ENCODE measurements at regions not wholly inside any gene's neighbourhood (a gene's known extent, or its start where the extent isn't known, plus 50 kb on each side); places are given as distances from the start of the nearest gene placed in this dataset.

DNA sequence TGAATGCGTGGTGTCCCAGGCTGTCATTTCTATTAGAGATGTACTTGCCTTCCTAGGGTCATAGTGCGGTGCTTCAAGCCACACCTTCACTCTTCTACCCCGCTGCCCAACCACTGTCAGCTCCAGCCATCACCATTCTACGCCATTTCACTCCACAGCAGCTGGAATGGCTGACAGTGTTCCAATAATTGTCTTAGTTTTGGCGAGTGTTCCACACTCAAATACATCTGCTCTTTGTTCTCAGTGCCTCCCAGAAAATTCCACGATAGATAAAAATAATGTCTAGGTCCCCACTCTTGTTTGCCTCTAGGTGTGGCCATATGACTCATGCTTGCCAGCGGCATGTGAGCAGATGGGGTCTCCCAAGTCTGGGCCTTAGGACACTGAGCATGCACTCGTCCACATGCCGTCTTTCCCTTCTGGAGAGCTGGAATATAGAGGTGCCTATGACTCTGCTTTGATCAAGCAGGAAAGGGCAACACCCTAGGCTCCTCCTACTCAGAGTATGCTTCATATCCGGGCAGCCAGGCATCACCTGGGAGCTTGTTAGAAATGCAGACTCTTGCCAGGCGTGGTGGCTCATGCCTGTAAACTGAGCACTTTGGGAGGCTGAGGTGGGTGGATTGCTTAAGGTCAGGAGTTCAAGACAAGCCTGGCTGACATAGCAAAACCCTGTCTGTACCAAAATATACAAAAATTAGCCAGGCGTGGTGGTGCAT lies 163.0 kb downstream of the BRMS1L start:
- TF ChIP-seq OSR1 (CRISPR knock-in tag; IDR thresholded peaks at IDR 0.05) (no peak), ZFP3 (CRISPR knock-in tag; IDR thresholded peaks at IDR 0.05) (no peak), ESRRG (CRISPR knock-in tag; IDR thresholded peaks at IDR 0.05) (no peak), ZFP30 (CRISPR knock-in tag; IDR thresholded peaks at IDR 0.05) (no peak), BACH2 (CRISPR knock-in tag; IDR thresholded peaks at IDR 0.05; ENCODE audit: borderline replicate concordance) (no peak), TOX (CRISPR knock-in tag; IDR thresholded peaks at IDR 0.05; ENCODE audit: borderline replicate concordance) (no peak), ZNF8 (CRISPR knock-in tag; IDR thresholded peaks at IDR 0.05) (no peak), ZNF70 (CRISPR knock-in tag; IDR thresholded peaks at IDR 0.05) (no peak), RARB (CRISPR knock-in tag; IDR thresholded peaks at IDR 0.05) (no peak), ZC3H10 (CRISPR knock-in tag; IDR thresholded peaks at IDR 0.05) (no peak)
- TF ChIP-seq, protein P1, sequence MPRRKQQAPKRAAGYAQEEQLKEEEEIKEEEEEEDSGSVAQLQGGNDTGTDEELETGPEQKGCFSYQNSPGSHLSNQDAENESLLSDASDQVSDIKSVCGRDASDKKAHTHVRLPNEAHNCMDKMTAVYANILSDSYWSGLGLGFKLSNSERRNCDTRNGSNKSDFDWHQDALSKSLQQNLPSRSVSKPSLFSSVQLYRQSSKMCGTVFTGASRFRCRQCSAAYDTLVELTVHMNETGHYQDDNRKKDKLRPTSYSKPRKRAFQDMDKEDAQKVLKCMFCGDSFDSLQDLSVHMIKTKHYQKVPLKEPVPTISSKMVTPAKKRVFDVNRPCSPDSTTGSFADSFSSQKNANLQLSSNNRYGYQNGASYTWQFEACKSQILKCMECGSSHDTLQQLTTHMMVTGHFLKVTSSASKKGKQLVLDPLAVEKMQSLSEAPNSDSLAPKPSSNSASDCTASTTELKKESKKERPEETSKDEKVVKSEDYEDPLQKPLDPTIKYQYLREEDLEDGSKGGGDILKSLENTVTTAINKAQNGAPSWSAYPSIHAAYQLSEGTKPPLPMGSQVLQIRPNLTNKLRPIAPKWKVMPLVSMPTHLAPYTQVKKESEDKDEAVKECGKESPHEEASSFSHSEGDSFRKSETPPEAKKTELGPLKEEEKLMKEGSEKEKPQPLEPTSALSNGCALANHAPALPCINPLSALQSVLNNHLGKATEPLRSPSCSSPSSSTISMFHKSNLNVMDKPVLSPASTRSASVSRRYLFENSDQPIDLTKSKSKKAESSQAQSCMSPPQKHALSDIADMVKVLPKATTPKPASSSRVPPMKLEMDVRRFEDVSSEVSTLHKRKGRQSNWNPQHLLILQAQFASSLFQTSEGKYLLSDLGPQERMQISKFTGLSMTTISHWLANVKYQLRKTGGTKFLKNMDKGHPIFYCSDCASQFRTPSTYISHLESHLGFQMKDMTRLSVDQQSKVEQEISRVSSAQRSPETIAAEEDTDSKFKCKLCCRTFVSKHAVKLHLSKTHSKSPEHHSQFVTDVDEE (CRISPR knock-in tag; IDR thresholded peaks at IDR 0.05) = no peak
- TF ChIP-seq, protein P2, sequence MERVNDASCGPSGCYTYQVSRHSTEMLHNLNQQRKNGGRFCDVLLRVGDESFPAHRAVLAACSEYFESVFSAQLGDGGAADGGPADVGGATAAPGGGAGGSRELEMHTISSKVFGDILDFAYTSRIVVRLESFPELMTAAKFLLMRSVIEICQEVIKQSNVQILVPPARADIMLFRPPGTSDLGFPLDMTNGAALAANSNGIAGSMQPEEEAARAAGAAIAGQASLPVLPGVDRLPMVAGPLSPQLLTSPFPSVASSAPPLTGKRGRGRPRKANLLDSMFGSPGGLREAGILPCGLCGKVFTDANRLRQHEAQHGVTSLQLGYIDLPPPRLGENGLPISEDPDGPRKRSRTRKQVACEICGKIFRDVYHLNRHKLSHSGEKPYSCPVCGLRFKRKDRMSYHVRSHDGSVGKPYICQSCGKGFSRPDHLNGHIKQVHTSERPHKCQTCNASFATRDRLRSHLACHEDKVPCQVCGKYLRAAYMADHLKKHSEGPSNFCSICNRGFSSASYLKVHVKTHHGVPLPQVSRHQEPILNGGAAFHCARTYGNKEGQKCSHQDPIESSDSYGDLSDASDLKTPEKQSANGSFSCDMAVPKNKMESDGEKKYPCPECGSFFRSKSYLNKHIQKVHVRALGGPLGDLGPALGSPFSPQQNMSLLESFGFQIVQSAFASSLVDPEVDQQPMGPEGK (CRISPR knock-in tag; IDR thresholded peaks at IDR 0.05; ENCODE audit: borderline replicate concordance) = no peak
- TF ChIP-seq, protein P3, sequence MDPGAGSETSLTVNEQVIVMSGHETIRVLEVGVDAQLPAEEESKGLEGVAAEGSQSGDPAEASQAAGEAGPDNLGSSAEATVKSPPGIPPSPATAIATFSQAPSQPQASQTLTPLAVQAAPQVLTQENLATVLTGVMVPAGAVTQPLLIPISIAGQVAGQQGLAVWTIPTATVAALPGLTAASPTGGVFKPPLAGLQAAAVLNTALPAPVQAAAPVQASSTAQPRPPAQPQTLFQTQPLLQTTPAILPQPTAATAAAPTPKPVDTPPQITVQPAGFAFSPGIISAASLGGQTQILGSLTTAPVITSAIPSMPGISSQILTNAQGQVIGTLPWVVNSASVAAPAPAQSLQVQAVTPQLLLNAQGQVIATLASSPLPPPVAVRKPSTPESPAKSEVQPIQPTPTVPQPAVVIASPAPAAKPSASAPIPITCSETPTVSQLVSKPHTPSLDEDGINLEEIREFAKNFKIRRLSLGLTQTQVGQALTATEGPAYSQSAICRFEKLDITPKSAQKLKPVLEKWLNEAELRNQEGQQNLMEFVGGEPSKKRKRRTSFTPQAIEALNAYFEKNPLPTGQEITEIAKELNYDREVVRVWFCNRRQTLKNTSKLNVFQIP (CRISPR knock-in tag; IDR thresholded peaks at IDR 0.05; ENCODE audit: borderline replicate concordance, low read depth) = no peak
- TF ChIP-seq, protein P4, sequence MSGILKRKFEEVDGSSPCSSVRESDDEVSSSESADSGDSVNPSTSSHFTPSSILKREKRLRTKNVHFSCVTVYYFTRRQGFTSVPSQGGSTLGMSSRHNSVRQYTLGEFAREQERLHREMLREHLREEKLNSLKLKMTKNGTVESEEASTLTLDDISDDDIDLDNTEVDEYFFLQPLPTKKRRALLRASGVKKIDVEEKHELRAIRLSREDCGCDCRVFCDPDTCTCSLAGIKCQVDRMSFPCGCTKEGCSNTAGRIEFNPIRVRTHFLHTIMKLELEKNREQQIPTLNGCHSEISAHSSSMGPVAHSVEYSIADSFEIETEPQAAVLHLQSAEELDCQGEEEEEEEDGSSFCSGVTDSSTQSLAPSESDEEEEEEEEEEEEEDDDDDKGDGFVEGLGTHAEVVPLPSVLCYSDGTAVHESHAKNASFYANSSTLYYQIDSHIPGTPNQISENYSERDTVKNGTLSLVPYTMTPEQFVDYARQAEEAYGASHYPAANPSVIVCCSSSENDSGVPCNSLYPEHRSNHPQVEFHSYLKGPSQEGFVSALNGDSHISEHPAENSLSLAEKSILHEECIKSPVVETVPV (CRISPR knock-in tag; IDR thresholded peaks at IDR 0.05) = no peak
- ATAC-seq = no peak

DNA sequence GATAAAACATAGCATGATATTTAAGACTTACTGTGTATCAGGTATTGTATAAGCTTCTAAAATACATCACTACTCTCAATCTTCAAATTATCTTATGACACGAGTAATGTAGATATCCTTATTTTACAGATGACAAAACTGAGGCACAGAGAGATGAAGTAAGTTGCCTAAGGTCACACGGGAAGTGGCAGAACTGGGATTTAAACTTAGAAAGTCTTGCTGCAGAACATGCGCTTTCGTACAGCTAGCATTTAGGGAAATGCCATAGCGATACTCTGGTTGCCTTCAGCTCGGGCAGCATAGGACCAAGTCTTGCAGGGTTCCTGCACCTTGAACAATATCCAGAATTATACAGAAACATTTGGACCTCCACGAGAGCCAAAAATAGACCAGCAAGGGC lies 162.4 kb downstream of the BRMS1L start:
- ATAC-seq = no peak
- TF ChIP-seq ESRRG (CRISPR knock-in tag; IDR thresholded peaks at IDR 0.05) = no peak
- TF ChIP-seq TOX (CRISPR knock-in tag; IDR thresholded peaks at IDR 0.05; ENCODE audit: borderline replicate concordance) = no peak
- TF ChIP-seq, protein P3 (CRISPR knock-in tag; IDR thresholded peaks at IDR 0.05; ENCODE audit: borderline replicate concordance, low read depth) = no peak
- TF ChIP-seq ZNF8 (CRISPR knock-in tag; IDR thresholded peaks at IDR 0.05) = no peak
- TF ChIP-seq ZC3H10 (CRISPR knock-in tag; IDR thresholded peaks at IDR 0.05) = no peak
- TF ChIP-seq SNAI2 (CRISPR knock-in tag; IDR thresholded peaks at IDR 0.05) = no peak
- TF ChIP-seq ZFP30 (CRISPR knock-in tag; IDR thresholded peaks at IDR 0.05) = no peak
- TF ChIP-seq, protein P2 (CRISPR knock-in tag; IDR thresholded peaks at IDR 0.05; ENCODE audit: borderline replicate concordance) = no peak
- TF ChIP-seq ISL1 (CRISPR knock-in tag; IDR thresholded peaks at IDR 0.05) = no peak
- no peak for TF ChIP-seq ZNF70 (CRISPR knock-in tag; IDR thresholded peaks at IDR 0.05)
- TF ChIP-seq RARB (CRISPR knock-in tag; IDR thresholded peaks at IDR 0.05) = no peak
- no peak for TF ChIP-seq ARNTL (CRISPR knock-in tag; IDR thresholded peaks at IDR 0.05; ENCODE audit: borderline replicate concordance, low read depth)
- TF ChIP-seq PPARA (CRISPR knock-in tag; IDR thresholded peaks at IDR 0.05; ENCODE audit: borderline replicate concordance) = no peak
- TF ChIP-seq, protein P4 (CRISPR knock-in tag; IDR thresholded peaks at IDR 0.05) = no peak
- no peak for TF ChIP-seq OSR1 (CRISPR knock-in tag; IDR thresholded peaks at IDR 0.05)
- TF ChIP-seq CSDC2 (CRISPR knock-in tag; IDR thresholded peaks at IDR 0.05) = no peak
- TF ChIP-seq, protein P1 (CRISPR knock-in tag; IDR thresholded peaks at IDR 0.05) = no peak
- TF ChIP-seq TCF4 (CRISPR knock-in tag; IDR thresholded peaks at IDR 0.05; ENCODE audit: borderline replicate concordance) = no peak
